GM12878 (cell line): ENCODE measurements at regions not wholly inside any gene's neighbourhood (a gene's known extent, or its start where the extent isn't known, plus 50 kb on each side); places are given as distances from the start of the nearest gene placed in this dataset.

Experiments used
- ATAC-seq: fragments of 200-7000 bp; cut with Tn5 transposase; 3 replicates; pipeline ENCODE4 v1.9.1; 2020; ENCODE audit warnings: mild to moderate bottlenecking, moderate library complexity
- BruUV-seq: library from RNA; stranded (reverse); fragments of 400-500 nt; replicated peaks from 2 replicates; lab custom pipeline; 2021; lab: Mats Ljungman, UMichigan
- CTCF ChIA-PET: fragments of 300-600 bp; sonication (Branson Sonifier 250); formaldehyde crosslinking; extraction: SDS; loops from one replicate; lab custom pipeline; 2021; ENCODE audit warnings: inconsistent platforms; lab: Yijun Ruan, JAX
- POLR2A ChIA-PET: fragments of 350-600 bp; formaldehyde crosslinking; extraction: SDS; loops from one replicate; lab custom pipeline; 2021; ENCODE audit warnings: inconsistent platforms; lab: Charles Lee
- RAD21 ChIA-PET: fragments of 300-600 bp; sonication (Branson Sonifier 250); formaldehyde crosslinking; loops from one replicate; lab custom pipeline; 2023; ENCODE audit warnings: antibody characterized with exemption; ENCODE audit not compliant: unreplicated experiment; lab: Charles Lee
- SMC1A ChIA-PET: fragments of 300-600 bp; sonication (Branson Sonifier 250); formaldehyde crosslinking; loops from one replicate; lab custom pipeline; 2023; ENCODE audit not compliant: unreplicated experiment, uncharacterized antibody; lab: Charles Lee
- DNase-seq: peaks from one replicate; pipeline ENCODE4 v3.0.0-alpha.2; 2011; ENCODE audit warnings: low read depth, low spot score
- FAIRE-seq: peaks from 3 replicates; lab custom pipeline; 2011; peaks lifted over from hg19 to GRCh38; lab: Jason Lieb, UNC
- H2AFZ ChIP-seq: 2 replicates; pipeline ENCODE4 v1.6.0; 2011; ENCODE audit warnings: low read depth, low read length, control low read depth; ENCODE audit not compliant: control insufficient read depth
- H3K27ac ChIP-seq: 2 replicates; pipeline ENCODE4 v1.5.1; 2011; ENCODE audit warnings: control low read depth; ENCODE audit not compliant: control insufficient read depth, insufficient read depth
- H3K27me3 ChIP-seq, 2 experiments: replicated peaks in 1 of 2; 2 replicates each; pipeline versions ENCODE4 v1.6.0 to v1.6.1; 2011; ENCODE audit warnings: low read length in 1 of 2; ENCODE audit not compliant: control insufficient read depth in 2 of 2, insufficient read depth in 2 of 2
- H3K36me3 ChIP-seq, 2 experiments: 2 replicates each; pipeline ENCODE4 v1.5.1; 2011; ENCODE audit warnings: low read length in 1 of 2; ENCODE audit not compliant: control insufficient read depth in 2 of 2, insufficient read depth in 2 of 2
- H3K4me1 ChIP-seq: 2 replicates; pipeline ENCODE4 v1.6.1; 2011; ENCODE audit warnings: mild to moderate bottlenecking, low read length, moderate library complexity, mixed read lengths; ENCODE audit not compliant: control insufficient read depth, insufficient read depth
- H3K4me2 ChIP-seq: 2 replicates; pipeline ENCODE4 v1.6.0; 2011; ENCODE audit warnings: control low read depth; ENCODE audit not compliant: control insufficient read depth, insufficient read depth
- H3K4me3 ChIP-seq: fragments of 200-600 bp; sonication (generic); 2 replicates; pipeline ENCODE4 v1.5.1; 2016
- H3K79me2 ChIP-seq: 2 replicates; pipeline ENCODE4 v1.6.0; 2011; ENCODE audit warnings: low read length; ENCODE audit not compliant: control insufficient read depth, insufficient read depth
- H3K9ac ChIP-seq: 2 replicates; pipeline ENCODE4 v1.8.0; 2011; ENCODE audit warnings: low read length, control low read depth, mixed read lengths; ENCODE audit not compliant: control insufficient read depth, insufficient read depth
- H3K9me3 ChIP-seq: replicated peaks from 3 replicates; pipeline ENCODE4 v1.5.1; 2011; ENCODE audit warnings: mild to moderate bottlenecking, low read length; ENCODE audit not compliant: control insufficient read depth, insufficient read depth
- H4K20me1 ChIP-seq: 2 replicates; pipeline ENCODE4 v1.6.0; 2011; ENCODE audit not compliant: control insufficient read depth, insufficient read depth
- CBFB ChIP-seq: IDR thresholded peaks from 2 replicates; pipeline ENCODE4 v1.6.1; 2016; ENCODE audit warnings: antibody characterized with exemption, low read depth
- CREM ChIP-seq: IDR thresholded peaks from 2 replicates; pipeline ENCODE4 v1.6.1; 2014; ENCODE audit warnings: antibody characterized with exemption, low read depth
- EZH2 ChIP-seq: IDR thresholded peaks from 2 replicates; pipeline ENCODE4 v1.6.1; 2012; ENCODE audit warnings: low read depth, mild to moderate bottlenecking, control low read depth, inconsistent platforms, low read length, borderline replicate concordance; ENCODE audit not compliant: control insufficient read depth
- FOS ChIP-seq: IDR thresholded peaks from 3 replicates; pipeline ENCODE4 v1.6.1; 2011; ENCODE audit warnings: borderline replicate concordance; ENCODE audit not compliant: insufficient read length; ENCODE audit errors: extremely low read depth
- IRF4 ChIP-seq: IDR thresholded peaks from 2 replicates; pipeline ENCODE4 v1.6.1; 2011; ENCODE audit warnings: low read depth, low read length
- KAT2A ChIP-seq: conservative IDR thresholded peaks from 2 replicates; pipeline ENCODE4 v1.6.1; 2011; ENCODE audit warnings: low read depth, low read length; ENCODE audit not compliant: control insufficient read depth
- TCF7 ChIP-seq: IDR thresholded peaks from 2 replicates; pipeline ENCODE4 v1.6.1; 2014; ENCODE audit warnings: antibody characterized with exemption, borderline replicate concordance
- WGBS: methylation state at CpG from one replicate; pipeline ENCODE4 v1.1.6; 2016; ENCODE audit warnings: low lambda C conversion rate; ENCODE audit not compliant: insufficient replicate concordance, insufficient coverage; ENCODE audit errors: missing lambda C conversion rate; 5-methylcytosine and 5-hydroxymethylcytosine counted together
- in situ Hi-C: fragments of 300-500 bp; cut with MboI; formaldehyde crosslinking; loops from 9 replicates; pipeline ENCODE4 v1.14.3; 2018; ENCODE audit warnings: mixed read lengths
- intact Hi-C: fragments of 100-400 bp; cut with micrococcal nuclease; formaldehyde crosslinking; loops from one replicate; pipeline ENCODE4 v1.14.2; 2022; ENCODE audit not compliant: unreplicated experiment
- TF ChIP-seq, protein P1 (sequence below): fragments of 450-650 bp; IDR thresholded peaks from 2 replicates; pipeline ENCODE4 v1.6.1; 2016; ENCODE audit warnings: mild to moderate bottlenecking, moderate library complexity, borderline replicate concordance
- TF ChIP-seq, protein P2 (sequence below): IDR thresholded peaks from 2 replicates; pipeline ENCODE4 v1.6.1; 2012; ENCODE audit warnings: mild to moderate bottlenecking, low read depth, low read length
- TF ChIP-seq, protein P3 (sequence below): fragments of 150-350 bp; IDR thresholded peaks from 2 replicates; pipeline ENCODE4 v1.6.1; 2016; ENCODE audit warnings: low read depth, low read length
- TF ChIP-seq, protein P4 (sequence below): fragments of 450-650 bp; IDR thresholded peaks from 2 replicates; pipeline ENCODE4 v1.6.1; 2014; ENCODE audit warnings: mild to moderate bottlenecking

DNA sequence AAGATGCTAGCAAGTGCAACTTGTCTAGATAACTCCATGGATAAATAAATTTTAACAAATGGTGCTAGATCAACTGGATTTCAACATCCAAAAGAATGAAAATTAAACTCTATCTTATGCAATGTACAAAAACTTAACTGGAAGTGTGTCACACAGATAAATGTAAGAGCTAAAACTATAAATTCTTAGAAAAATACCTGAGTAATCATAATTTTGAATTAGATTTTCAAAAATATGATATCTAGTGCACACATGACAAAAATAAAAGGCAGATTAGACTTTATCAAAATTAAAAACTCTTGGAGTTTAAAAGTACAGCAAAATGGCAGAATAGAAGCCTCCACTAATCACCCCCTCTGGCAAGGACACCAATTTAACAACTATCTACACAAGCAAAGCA lies 1791.2 kb upstream of the CDH6 start (continued):
- TF ChIP-seq IRF4 (no peak), CBFB (no peak), TCF7 (no peak)
- TF ChIP-seq, protein P1, sequence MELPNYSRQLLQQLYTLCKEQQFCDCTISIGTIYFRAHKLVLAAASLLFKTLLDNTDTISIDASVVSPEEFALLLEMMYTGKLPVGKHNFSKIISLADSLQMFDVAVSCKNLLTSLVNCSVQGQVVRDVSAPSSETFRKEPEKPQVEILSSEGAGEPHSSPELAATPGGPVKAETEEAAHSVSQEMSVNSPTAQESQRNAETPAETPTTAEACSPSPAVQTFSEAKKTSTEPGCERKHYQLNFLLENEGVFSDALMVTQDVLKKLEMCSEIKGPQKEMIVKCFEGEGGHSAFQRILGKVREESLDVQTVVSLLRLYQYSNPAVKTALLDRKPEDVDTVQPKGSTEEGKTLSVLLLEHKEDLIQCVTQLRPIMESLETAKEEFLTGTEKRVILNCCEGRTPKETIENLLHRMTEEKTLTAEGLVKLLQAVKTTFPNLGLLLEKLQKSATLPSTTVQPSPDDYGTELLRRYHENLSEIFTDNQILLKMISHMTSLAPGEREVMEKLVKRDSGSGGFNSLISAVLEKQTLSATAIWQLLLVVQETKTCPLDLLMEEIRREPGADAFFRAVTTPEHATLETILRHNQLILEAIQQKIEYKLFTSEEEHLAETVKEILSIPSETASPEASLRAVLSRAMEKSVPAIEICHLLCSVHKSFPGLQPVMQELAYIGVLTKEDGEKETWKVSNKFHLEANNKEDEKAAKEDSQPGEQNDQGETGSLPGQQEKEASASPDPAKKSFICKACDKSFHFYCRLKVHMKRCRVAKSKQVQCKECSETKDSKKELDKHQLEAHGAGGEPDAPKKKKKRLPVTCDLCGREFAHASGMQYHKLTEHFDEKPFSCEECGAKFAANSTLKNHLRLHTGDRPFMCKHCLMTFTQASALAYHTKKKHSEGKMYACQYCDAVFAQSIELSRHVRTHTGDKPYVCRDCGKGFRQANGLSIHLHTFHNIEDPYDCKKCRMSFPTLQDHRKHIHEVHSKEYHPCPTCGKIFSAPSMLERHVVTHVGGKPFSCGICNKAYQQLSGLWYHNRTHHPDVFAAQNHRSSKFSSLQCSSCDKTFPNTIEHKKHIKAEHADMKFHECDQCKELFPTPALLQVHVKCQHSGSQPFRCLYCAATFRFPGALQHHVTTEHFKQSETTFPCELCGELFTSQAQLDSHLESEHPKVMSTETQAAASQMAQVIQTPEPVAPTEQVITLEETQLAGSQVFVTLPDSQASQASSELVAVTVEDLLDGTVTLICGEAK, result no peak
- TF ChIP-seq, all 136 proteins: peak for 0

DNA sequence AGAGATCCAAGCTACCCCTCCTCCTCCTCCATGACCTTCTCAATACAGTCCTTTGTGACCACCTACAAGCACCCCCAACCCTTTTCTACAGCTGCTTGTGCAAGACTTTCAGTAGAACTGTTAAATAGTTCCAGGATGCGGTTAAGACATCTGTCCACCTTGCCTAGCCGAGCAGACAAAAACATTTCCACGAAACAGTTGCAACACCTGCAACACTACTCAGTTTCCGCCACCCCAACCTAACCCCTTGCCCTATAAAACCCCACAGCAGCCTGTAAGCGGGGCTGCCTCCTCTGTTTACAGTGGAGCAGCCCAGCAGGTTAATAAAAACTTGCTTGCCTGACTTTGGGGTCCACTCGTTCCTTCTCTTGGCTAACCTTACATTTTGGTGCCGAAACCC lies 1803.5 kb upstream of the CDH6 start:
- H2AFZ ChIP-seq, result no peak overlapping the region
- no peaks in the 10 kb centered on the region for H3K79me2 ChIP-seq
- POLR2A ChIA-PET, result no interaction called here
- no peak overlapping the region for H3K4me2 ChIP-seq
- no peak overlapping the region for H3K27ac ChIP-seq
- SMC1A ChIA-PET, result no interaction called here
- H3K4me3 ChIP-seq, result no peak overlapping the region
- H3K9ac ChIP-seq, result no peak overlapping the region
- ATAC-seq (no peak), DNase-seq (no peak), FAIRE-seq (no peak)
- no peaks in the 10 kb centered on the region; the same call in 2 of the 3 replicates for H3K9me3 ChIP-seq
- CTCF ChIA-PET, result no interaction called here
- RAD21 ChIA-PET, result no interaction called here
- 49% methylated on average over 7 of the region's 7 CpGs for WGBS
- intact Hi-C loops (no loop called here), in situ Hi-C loops (no loop called here)
- H3K4me1 ChIP-seq, result no peaks in the 10 kb centered on the region
- H4K20me1 ChIP-seq, result no peaks in the 10 kb centered on the region
- H3K36me3 ChIP-seq, result no peaks in the 10 kb centered on the region
- BruUV-seq, result no TSS peak
- no peaks in the 10 kb centered on the region for H3K27me3 ChIP-seq
- TF ChIP-seq FOS (no peak), EZH2 (no peak), CREM (no peak), KAT2A (no peak)
- TF ChIP-seq, protein P2, sequence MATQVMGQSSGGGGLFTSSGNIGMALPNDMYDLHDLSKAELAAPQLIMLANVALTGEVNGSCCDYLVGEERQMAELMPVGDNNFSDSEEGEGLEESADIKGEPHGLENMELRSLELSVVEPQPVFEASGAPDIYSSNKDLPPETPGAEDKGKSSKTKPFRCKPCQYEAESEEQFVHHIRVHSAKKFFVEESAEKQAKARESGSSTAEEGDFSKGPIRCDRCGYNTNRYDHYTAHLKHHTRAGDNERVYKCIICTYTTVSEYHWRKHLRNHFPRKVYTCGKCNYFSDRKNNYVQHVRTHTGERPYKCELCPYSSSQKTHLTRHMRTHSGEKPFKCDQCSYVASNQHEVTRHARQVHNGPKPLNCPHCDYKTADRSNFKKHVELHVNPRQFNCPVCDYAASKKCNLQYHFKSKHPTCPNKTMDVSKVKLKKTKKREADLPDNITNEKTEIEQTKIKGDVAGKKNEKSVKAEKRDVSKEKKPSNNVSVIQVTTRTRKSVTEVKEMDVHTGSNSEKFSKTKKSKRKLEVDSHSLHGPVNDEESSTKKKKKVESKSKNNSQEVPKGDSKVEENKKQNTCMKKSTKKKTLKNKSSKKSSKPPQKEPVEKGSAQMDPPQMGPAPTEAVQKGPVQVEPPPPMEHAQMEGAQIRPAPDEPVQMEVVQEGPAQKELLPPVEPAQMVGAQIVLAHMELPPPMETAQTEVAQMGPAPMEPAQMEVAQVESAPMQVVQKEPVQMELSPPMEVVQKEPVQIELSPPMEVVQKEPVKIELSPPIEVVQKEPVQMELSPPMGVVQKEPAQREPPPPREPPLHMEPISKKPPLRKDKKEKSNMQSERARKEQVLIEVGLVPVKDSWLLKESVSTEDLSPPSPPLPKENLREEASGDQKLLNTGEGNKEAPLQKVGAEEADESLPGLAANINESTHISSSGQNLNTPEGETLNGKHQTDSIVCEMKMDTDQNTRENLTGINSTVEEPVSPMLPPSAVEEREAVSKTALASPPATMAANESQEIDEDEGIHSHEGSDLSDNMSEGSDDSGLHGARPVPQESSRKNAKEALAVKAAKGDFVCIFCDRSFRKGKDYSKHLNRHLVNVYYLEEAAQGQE, result no peak
- TF ChIP-seq, protein P3, sequence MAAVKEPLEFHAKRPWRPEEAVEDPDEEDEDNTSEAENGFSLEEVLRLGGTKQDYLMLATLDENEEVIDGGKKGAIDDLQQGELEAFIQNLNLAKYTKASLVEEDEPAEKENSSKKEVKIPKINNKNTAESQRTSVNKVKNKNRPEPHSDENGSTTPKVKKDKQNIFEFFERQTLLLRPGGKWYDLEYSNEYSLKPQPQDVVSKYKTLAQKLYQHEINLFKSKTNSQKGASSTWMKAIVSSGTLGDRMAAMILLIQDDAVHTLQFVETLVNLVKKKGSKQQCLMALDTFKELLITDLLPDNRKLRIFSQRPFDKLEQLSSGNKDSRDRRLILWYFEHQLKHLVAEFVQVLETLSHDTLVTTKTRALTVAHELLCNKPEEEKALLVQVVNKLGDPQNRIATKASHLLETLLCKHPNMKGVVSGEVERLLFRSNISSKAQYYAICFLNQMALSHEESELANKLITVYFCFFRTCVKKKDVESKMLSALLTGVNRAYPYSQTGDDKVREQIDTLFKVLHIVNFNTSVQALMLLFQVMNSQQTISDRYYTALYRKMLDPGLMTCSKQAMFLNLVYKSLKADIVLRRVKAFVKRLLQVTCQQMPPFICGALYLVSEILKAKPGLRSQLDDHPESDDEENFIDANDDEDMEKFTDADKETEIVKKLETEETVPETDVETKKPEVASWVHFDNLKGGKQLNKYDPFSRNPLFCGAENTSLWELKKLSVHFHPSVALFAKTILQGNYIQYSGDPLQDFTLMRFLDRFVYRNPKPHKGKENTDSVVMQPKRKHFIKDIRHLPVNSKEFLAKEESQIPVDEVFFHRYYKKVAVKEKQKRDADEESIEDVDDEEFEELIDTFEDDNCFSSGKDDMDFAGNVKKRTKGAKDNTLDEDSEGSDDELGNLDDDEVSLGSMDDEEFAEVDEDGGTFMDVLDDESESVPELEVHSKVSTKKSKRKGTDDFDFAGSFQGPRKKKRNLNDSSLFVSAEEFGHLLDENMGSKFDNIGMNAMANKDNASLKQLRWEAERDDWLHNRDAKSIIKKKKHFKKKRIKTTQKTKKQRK, result no peak
- TF ChIP-seq, protein P4, sequence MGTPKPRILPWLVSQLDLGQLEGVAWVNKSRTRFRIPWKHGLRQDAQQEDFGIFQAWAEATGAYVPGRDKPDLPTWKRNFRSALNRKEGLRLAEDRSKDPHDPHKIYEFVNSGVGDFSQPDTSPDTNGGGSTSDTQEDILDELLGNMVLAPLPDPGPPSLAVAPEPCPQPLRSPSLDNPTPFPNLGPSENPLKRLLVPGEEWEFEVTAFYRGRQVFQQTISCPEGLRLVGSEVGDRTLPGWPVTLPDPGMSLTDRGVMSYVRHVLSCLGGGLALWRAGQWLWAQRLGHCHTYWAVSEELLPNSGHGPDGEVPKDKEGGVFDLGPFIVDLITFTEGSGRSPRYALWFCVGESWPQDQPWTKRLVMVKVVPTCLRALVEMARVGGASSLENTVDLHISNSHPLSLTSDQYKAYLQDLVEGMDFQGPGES, result no peak
